ENCODE measurements at regions not wholly inside any gene's neighbourhood (a gene's known extent, or its start where the extent isn't known, plus 50 kb on each side); places are given as distances from the start of the nearest gene placed in this dataset.

DNA sequence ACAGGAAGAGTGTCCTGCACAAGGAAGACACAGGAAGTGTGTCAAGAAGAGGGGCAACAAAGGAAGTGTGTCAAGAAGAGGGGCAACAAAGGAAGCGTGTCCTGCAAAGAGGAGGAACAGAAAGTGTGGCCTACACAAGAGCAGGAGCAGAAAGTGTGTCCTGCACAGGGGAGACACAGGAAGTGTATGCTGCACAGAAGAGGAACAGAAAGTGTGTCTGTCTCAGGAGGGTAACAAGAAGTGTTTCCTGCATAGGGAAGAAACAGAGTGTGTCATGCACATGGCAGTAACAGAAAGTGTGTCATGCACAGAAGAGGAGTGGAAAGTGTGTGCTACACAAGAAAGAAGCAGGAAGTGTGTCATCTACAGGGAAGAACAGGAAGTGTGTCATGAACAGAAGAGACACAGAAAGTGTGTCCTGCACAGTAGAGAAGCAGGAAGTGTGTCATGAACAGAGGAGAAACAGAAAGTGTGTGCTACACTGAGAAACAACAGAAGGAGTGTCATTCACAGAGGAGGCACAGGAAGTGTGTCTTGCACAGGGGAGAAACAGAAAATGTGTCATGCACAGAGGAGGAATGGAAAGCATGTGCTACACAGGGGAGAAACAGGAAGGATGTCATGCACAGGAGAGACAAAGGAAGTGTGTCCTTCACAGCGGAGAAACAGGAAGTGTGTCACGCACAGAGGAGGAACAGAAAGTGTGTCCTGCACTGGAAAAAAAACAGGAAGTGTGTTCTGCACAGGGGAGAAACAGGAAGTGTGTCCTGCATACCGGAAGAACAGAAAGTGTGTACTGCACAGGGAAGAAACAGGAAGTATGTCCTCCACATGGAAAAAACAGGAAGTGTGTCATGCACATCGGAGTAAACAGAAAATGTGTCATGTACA lies 526.4 kb upstream of the PRKX start:
- Histone ChIP-seq H3K36me3 (no peaks in the 10 kb centered on the region), H3K4me1 (no peaks in the 10 kb centered on the region), H3K9me3 (no peaks in the 10 kb centered on the region), H3K27me3 (no peaks in the 10 kb centered on the region), H3K4me3 (ENCODE audit: low read depth, low read length) (no peak overlapping the region)
- no peak for DNase-seq
- TF ChIP-seq, protein P1, sequence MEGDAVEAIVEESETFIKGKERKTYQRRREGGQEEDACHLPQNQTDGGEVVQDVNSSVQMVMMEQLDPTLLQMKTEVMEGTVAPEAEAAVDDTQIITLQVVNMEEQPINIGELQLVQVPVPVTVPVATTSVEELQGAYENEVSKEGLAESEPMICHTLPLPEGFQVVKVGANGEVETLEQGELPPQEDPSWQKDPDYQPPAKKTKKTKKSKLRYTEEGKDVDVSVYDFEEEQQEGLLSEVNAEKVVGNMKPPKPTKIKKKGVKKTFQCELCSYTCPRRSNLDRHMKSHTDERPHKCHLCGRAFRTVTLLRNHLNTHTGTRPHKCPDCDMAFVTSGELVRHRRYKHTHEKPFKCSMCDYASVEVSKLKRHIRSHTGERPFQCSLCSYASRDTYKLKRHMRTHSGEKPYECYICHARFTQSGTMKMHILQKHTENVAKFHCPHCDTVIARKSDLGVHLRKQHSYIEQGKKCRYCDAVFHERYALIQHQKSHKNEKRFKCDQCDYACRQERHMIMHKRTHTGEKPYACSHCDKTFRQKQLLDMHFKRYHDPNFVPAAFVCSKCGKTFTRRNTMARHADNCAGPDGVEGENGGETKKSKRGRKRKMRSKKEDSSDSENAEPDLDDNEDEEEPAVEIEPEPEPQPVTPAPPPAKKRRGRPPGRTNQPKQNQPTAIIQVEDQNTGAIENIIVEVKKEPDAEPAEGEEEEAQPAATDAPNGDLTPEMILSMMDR (IDR thresholded peaks at IDR 0.05; ENCODE audit: low read depth, low read length), result no peak

DNA sequence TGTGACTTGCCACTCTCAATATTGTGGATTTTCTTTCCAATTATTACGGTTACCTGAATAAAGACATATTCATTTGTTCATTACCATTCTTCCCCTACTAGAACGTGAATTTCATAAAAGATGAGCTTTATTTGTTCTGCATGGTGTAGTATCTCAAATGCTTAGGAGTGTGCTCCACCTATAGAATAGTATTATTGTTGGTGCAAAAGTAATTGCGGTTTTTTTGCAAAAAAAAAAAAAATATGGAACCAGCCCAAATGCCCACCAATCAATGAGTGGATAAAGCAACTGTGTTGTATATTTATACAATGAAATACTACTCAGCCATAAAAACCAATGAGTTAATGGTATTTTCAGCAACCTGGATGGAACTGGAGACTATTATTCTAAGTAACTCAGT lies 525.5 kb upstream of the PRKX start:
- H3K36me3 ChIP-seq, result no peaks in the 10 kb centered on the region
- H3K4me3 ChIP-seq (ENCODE audit: low read depth, low read length), result no peak overlapping the region
- H3K4me1 ChIP-seq, result no peaks in the 10 kb centered on the region
- no peaks in the 10 kb centered on the region for H3K27me3 ChIP-seq
- no peaks in the 10 kb centered on the region for H3K9me3 ChIP-seq
- TF ChIP-seq, protein P1 (IDR thresholded peaks at IDR 0.05; ENCODE audit: low read depth, low read length), result no peak
- DNase-seq, result no peak

DNA sequence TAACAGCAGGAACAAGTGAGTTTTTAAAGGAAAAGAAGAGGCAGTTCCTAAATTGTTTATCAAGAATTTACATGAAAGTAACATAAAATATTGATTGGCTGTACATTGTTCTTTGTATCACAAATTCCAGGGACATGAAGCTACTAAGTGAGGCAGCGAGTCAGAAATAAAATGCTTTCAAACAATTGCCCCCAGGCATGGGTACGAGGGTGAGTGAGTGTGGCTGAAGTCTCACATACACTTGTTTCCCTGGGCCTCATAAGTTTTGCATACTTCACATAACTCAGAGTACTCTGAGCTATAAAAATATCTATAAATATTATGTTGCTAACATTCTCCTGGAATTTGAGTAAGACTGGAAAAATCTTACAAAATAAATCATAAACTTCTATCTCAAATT lies 511.6 kb upstream of the PRKX start:
- no peak for DNase-seq
- no peaks in the 10 kb centered on the region for H3K4me1 ChIP-seq

DNA sequence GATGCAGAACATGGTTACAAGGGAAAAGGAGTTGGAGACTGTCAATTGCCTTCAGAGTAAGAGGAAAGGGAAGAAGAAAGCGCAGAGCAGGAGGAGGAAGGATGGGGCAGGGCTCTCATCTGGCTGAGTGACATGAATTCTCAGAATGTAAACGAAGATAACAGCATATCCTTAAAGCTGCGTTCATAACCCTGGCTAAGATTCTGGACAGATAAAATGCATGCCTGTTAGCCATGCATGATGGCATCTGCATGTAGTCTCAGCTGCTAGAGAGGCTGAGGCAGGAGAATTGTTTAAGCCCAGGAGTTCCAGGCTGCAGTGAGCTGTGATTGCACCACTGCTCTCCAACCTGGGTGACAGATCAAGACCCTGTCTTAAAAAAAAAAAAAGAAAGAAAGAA lies 493.5 kb upstream of the PRKX start:
- Histone ChIP-seq H3K4me1 (no peaks in the 10 kb centered on the region), H3K27me3 (no peaks in the 10 kb centered on the region), H3K9me3 (no peaks in the 10 kb centered on the region), H3K4me3 (ENCODE audit: low read depth, low read length) (no peak overlapping the region), H3K36me3 (no peaks in the 10 kb centered on the region)
- DNase-seq, result no peak
- TF ChIP-seq, protein P1 (IDR thresholded peaks at IDR 0.05; ENCODE audit: low read depth, low read length), result no peak

More for the DNA sequence above, 511.6 kb upstream of the PRKX start:
- H3K36me3 ChIP-seq, result no peaks in the 10 kb centered on the region
- H3K9me3 ChIP-seq, result no peaks in the 10 kb centered on the region
- TF ChIP-seq, protein P1 (IDR thresholded peaks at IDR 0.05; ENCODE audit: low read depth, low read length), result no peak
- H3K27me3 ChIP-seq, result no peaks in the 10 kb centered on the region
- no peak overlapping the region for H3K4me3 ChIP-seq (ENCODE audit: low read depth, low read length)

DNA sequence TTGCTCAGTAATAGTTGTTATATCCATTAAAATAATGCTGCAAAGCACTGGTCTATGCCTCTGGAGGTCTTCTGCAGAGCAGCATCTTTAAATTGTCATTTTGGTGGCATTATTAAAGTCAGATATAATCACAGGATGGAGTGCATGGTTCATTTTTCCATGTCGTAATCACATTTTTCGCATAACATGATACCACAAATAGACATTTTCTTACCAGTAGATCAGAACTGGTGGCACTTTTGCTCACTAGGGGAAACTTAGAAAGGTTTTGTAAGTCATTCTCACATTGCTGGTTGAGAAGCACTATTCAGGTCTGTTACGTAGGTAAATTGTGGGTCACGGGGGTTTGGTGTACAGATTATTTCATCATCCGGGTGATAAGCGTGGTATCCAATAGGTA lies 484.5 kb upstream of the PRKX start:
- H3K4me1 ChIP-seq, result no peaks in the 10 kb centered on the region
- H3K9me3 ChIP-seq, result no peaks in the 10 kb centered on the region
- H3K4me3 ChIP-seq (ENCODE audit: low read depth, low read length), result no peak overlapping the region
- no peaks in the 10 kb centered on the region for H3K36me3 ChIP-seq
- no peak for DNase-seq
- no peaks in the 10 kb centered on the region for H3K27me3 ChIP-seq
- TF ChIP-seq, protein P1 (IDR thresholded peaks at IDR 0.05; ENCODE audit: low read depth, low read length), result no peak

DNA sequence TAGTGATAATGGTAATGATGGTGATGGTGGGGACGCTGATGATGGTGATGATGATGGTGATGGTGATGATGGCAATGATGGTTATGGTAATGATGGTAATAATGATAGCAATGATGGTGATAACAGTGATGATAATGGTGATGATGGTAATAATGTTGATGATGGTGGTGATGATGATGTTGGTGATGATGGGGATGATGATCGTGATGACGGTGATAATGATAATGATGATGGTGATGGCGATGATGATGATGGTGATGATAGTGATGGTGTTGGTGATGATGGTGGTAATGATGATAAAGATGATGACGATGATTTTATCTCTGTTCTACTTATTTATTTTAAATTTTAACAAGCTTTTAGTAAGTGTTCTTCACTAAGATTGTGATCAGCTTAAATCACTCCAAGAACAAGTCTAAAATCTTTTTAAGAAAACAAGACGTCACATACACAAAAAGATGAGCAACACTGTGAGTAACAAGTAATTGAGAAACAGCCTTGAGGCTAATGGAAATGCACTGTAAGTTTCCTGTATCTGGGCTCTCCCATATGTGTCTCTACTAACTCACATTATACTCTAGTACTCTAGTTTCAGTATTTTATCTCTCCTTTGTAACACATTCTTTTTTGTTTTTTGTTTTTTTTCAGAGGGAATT lies 480.2 kb upstream of the PRKX start:
- H3K4me1 ChIP-seq, result no peaks in the 10 kb centered on the region
- H3K36me3 ChIP-seq, result no peaks in the 10 kb centered on the region
- TF ChIP-seq, protein P1 (IDR thresholded peaks at IDR 0.05; ENCODE audit: low read depth, low read length), result no peak
- H3K4me3 ChIP-seq (ENCODE audit: low read depth, low read length), result no peak overlapping the region
- H3K27me3 ChIP-seq, result no peaks in the 10 kb centered on the region
- H3K9me3 ChIP-seq, result no peaks in the 10 kb centered on the region
- no peak for DNase-seq

All from BE2C (cell line).